LNCAP (cell line): ENCODE measurements at regions not wholly inside any gene's neighbourhood (a gene's known extent, or its start where the extent isn't known, plus 50 kb on each side); places are given as distances from the start of the nearest gene placed in this dataset.

Source experiments
- CTCF ChIP-seq: fragments of 450-650 bp; IDR thresholded peaks from 2 replicates; pipeline ENCODE4 v1.5.1; 2017; ENCODE audit warnings: mild to moderate bottlenecking

DNA sequence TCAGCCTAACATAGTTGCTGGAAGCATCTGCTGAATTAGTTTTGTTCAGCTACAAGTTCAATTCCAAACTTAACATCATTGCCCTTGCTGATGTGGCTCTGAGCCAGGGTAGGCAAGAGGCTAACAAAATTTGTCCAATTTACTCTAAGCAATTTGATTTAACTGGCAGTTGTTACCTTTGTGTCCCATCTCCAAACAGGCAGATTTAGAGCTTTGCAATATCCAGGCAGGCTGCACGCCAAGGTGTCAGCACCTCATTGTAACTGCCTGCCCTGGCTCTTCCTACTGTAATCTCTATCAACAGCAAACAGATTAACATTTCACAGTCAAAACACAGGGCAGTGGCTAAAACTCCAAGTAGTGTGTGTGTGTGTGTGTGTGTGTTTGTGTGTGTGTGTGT is 2070.6 kb downstream of the PCDH7 start:
- no peak for TF ChIP-seq CTCF

DNA sequence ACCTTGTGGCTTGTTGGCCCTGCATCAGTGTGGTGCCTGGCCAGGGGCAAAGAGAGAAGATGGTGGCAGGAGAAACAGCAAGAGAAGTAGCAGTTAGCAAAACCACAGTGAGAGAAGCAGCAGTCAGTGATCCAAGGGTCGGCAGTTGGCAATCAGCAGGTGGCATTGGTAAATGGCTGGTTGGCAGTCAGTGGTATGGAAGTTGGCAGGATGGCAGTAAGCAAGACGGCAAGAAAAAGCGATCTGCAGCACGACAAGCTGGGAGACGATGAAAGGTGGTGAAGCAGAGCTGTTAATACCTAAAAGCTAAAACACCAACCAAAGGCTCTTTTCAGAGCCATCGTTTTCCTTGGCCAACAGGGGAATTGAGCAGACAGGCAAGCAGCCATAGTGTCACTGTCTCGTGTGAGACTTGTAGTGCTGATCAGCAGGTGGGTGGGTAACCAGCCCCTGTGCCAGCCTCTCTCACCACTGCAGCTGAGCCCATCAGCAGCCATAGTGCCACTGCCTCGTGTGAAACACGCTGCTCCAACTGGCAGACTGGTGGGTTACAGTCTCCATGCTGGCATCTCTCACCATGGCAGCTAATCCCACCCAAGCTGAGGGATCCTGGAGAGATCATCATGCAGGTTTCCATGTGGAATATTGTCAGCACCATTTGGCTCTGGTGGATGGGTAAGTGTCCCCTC is 2078.4 kb downstream of the PCDH7 start:
- TF ChIP-seq CTCF, result no peak

DNA sequence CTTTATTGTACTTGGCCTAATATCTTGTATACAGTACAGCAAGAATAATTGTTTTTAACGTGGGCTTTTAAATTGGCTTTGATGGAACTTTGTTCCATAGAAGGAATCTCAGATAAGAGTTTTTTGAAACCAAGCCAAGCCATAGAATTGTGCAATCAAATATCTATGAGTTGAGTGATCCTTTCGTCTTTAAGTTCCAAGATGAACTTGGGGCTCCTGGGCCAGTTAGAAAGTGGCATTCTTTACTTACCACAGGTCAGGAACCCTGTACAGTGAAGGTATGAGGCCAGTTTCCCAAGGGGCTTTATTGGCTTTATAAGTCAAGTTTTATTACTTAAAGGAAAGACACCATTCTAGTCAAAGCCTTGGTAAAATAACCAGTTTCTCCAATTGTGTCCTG is 2104.2 kb downstream of the PCDH7 start:
- no peak for TF ChIP-seq CTCF

GRCh38 chr4:32826169-32826568 is 2106.0 kb downstream of the PCDH7 start:
- no peak for TF ChIP-seq CTCF

GRCh38 chr4:32830160-32830559 is 2110.0 kb downstream of the PCDH7 start:
- TF ChIP-seq CTCF, result no peak

DNA sequence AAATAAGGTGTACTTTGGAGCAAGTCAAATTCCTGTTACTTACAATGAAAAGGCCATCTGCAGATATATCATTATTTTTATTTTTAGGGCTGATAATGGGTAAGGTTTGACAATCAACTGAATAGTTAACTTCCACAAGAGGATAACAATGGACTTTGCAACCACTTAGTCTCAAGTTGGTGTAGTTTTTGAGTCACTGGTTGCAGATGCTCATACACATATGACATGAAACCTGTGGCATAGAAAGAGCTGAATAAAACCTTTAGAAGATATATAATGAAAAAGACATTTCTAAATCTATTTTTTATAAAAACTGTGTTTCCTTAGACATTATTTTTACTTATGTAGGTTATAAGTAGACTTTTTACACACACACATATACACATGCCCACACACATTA is 2110.9 kb downstream of the PCDH7 start:
- no peak for TF ChIP-seq CTCF

DNA sequence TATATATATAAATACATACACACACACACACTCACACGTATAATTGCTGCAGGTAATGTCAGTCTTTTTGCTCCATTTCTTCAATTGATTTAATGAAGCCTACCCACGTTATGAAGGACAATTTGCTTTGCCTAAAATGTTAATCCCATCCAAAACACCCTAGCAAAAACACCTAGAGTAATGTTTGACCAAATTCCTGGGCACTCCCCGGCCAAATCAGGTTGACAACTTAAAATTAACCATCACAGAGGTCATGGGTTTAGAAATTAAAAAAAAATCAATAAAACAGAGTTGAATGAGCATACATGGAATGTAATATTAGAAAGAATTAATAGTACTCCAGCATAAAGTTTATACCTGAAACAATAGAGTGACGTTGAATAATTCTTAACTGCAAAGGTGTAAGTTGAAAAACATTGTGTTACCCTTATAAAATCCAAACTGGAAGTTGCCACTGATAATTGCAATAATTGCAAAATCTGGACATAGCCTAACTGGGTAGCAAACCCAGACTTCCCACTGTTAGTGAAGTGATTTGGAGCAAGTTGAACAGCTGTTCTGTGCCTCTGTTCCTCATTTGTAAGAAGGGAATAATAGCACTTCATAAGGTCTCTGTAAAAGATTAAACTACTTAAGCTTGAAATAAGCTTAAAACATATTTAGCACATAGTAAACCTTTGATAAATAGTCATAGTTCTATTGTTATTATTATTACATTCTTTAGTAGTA is 2120.5 kb downstream of the PCDH7 start:
- TF ChIP-seq CTCF, result no peak
